NB4 (cell line): ENCODE measurements at regions not wholly inside any gene's neighbourhood (a gene's known extent, or its start where the extent isn't known, plus 50 kb on each side); places are given as distances from the start of the nearest gene placed in this dataset.
"Not testable (repeated sequence)": the region's sequence is repeated elsewhere in the genome, so short reads cannot be mapped to it uniquely, and the experiment has no call there.

ENCODE experiments used
- DNase-seq: peaks from one replicate; pipeline ENCODE4 v3.0.0; 2010; ENCODE audit warnings: low read depth
- H3K4me3 ChIP-seq: one replicate; pipeline ENCODE4 v1.5.1; 2011; ENCODE audit warnings: mild to moderate bottlenecking, low read depth, low read length, moderate library complexity
- CTCF ChIP-seq: IDR thresholded peaks from one replicate; pipeline ENCODE4 v1.5.1; 2012; ENCODE audit warnings: low read depth, low read length
- MAX ChIP-seq: IDR thresholded peaks from 2 replicates; pipeline ENCODE4 v1.6.1; 2011; ENCODE audit warnings: low read depth, low read length
- MYC ChIP-seq: IDR thresholded peaks from 2 replicates; pipeline ENCODE4 v1.6.1; 2011; ENCODE audit warnings: low read depth, low read length
- POLR2A ChIP-seq: IDR thresholded peaks from 2 replicates; pipeline ENCODE4 v1.6.1; 2011; ENCODE audit warnings: mild to moderate bottlenecking; ENCODE audit not compliant: insufficient read length; ENCODE audit errors: extremely low read depth

- DNase-seq, H3K4me3 ChIP-seq: not testable (repeated sequence)
These were observed 51.9 kb downstream of the DIPK2A start for GRCh38 chr3:144023543-144023942.

DNA sequence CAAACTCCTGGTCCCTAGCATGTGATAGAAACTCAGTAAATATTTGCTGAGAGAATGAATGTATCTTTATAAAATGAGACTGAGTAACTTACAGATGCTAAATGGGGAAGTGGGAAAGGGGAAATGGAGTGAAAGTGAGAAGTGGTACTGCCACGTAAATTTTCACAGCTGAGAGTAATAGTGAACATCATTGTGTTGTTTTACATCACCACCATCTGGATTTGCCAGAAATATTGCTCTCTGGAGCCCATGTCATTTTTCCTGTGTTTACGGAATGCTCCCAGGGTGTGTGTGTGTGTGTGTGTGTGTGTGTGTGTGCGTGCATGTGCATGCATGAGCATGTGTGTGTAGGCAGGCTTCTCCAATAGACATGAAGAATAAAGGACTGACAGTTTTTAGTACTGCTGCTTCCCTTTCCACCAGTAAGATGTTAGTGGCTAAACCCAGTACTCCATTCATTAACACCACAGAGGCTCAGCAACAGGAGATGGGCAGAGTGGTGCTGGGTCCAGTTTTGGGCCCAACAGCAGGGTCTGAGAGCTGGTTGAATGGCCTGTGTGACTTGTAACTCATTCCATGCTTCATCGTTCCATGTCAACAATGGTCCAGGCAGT, 57.3 kb downstream of the DIPK2A start:
- DNase-seq, result peak; percentile 41
- no peak overlapping the region for H3K4me3 ChIP-seq
- no peak for TF ChIP-seq CTCF
- no peak for TF ChIP-seq POLR2A
- no peak for TF ChIP-seq MAX
- TF ChIP-seq MYC, result no peak

- DNase-seq, result no peak
These were observed 58.1 kb downstream of the DIPK2A start for GRCh38 chr3:144029769-144030168.

DNA sequence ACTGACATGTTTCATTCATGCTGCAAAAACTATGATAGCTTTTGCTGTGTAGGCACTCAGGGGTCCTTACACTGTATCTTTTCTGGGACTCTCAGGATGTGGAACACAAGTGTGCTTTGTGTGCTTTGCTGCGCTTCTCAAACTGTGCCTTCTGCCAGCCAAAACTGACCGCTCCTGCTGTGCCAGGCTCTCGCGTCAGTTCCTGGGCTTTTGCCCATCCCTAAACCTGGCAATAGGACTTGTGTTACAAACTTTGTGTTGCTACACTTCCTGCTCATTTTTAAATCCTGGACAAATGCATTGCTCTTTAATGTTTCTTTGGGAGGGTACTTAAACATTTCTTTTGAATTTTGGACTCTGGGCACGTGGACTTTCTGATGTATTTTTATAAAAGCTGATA, 60.3 kb downstream of the DIPK2A start:
- no peak overlapping the region for H3K4me3 ChIP-seq
- TF ChIP-seq MAX (no peak), POLR2A (no peak), MYC (no peak), CTCF (no peak)
- no peak for DNase-seq

More at GRCh38 chr3:144029769-144030168, 58.1 kb downstream of the DIPK2A start:
- H3K4me3 ChIP-seq, result no peak overlapping the region
- TF ChIP-seq CTCF, result no peak
- no peak for TF ChIP-seq MYC
- TF ChIP-seq POLR2A, result no peak
- TF ChIP-seq MAX, result no peak

DNA sequence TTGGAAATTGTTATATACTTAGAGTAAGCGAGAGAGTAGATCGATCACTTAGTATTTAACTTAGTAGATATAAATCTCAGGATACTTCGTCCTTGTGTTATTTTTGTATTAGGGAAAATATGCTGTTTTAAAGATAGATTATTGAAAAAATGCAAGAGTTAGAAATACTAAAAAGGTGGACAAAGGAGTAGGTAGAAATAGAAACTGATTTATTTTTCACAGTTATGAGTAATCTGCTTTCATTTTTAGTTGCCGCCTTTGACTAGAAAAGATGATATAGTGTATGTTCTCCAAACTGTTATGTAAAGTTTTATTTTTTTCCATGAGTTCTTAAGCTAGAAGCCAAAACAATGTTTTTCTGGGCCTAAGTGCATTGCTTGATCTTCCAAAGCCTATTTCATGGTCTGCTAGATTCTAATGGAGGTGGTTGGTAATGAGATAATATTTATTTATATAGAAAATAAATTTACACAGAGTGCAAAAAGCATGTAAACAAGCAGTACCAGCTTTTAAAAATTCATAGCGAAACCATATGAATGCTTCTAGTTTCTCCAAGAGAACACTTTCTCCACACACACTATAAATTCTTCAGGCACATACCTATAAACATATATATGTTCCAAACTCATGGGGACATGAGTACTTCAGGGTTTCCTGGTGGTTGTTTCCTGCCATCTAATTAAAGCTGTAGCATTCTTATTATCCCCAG, 61.1 kb downstream of the DIPK2A start:
- no peak overlapping the region for H3K4me3 ChIP-seq
- TF ChIP-seq MAX (no peak), MYC (no peak), CTCF (no peak), POLR2A (no peak)
- DNase-seq, result no peak

- no peak overlapping the region for H3K4me3 ChIP-seq
- TF ChIP-seq MAX (no peak), POLR2A (no peak), MYC (no peak), CTCF (no peak)
These were observed 61.6 kb downstream of the DIPK2A start for GRCh38 chr3:144033240-144033589.

More at GRCh38 chr3:144033240-144033589, 61.6 kb downstream of the DIPK2A start:
- no peak for DNase-seq
